Panc1 (cell line): ENCODE measurements at regions not wholly inside any gene's neighbourhood (a gene's known extent, or its start where the extent isn't known, plus 50 kb on each side); places are given as distances from the start of the nearest gene placed in this dataset.

Experiments used
- ATAC-seq: fragments of 200-7000 bp; cut with Tn5 transposase; 2 replicates; pipeline ENCODE4 v1.9.1; 2020; ENCODE audit warnings: mild to moderate bottlenecking, moderate library complexity
- BruUV-seq: library from RNA; stranded (reverse); fragments of 400-500 nt; replicated peaks from 2 replicates; lab custom pipeline; 2021; lab: Mats Ljungman, UMichigan
- CTCF ChIA-PET: fragments of 300-600 bp; sonication (Branson Sonifier 250); formaldehyde crosslinking; loops from one replicate; lab custom pipeline; 2022; ENCODE audit warnings: antibody characterized with exemption; lab: Charles Lee
- POLR2A ChIA-PET: fragments of 300-600 bp; sonication (Branson Sonifier 250); formaldehyde crosslinking; loops from one replicate; lab custom pipeline; 2022; ENCODE audit warnings: antibody characterized with exemption; lab: Charles Lee
- DNase-seq: peaks from one replicate; pipeline ENCODE4 v3.0.0-alpha.2; 2010; ENCODE audit warnings: low read depth, low spot score
- H3K27ac ChIP-seq: 2 replicates; pipeline ENCODE4 v1.5.1; 2011; ENCODE audit warnings: mild to moderate bottlenecking, low read length, inconsistent platforms
- H3K27me3 ChIP-seq: fragments of 200-500 bp; sonication (Bioruptor generic); 2 replicates; pipeline ENCODE4 v1.6.0; 2014; ENCODE audit warnings: low read length, inconsistent platforms; ENCODE audit not compliant: control insufficient read depth, insufficient read depth
- H3K36me3 ChIP-seq: fragments of 200-500 bp; sonication (Bioruptor generic); 2 replicates; pipeline ENCODE4 v1.5.1; 2014; ENCODE audit warnings: inconsistent platforms, mild to moderate bottlenecking, low read length, moderate library complexity; ENCODE audit not compliant: control insufficient read depth, insufficient read depth
- H3K4me1 ChIP-seq: 2 replicates; pipeline ENCODE4 v1.5.1; 2011; ENCODE audit warnings: inconsistent platforms, mild to moderate bottlenecking, low read length, moderate library complexity; ENCODE audit not compliant: control insufficient read depth, insufficient read depth
- H3K4me3 ChIP-seq, 2 experiments: 2 replicates each; pipeline ENCODE4 v1.5.1; 2011 to 2012; ENCODE audit warnings: low read depth in 2 of 2, low read length in 2 of 2, mild to moderate bottlenecking in 2 of 2, inconsistent platforms in 1 of 2, moderate library complexity in 1 of 2
- H3K9me3 ChIP-seq: fragments of 200-500 bp; sonication (Bioruptor generic); 2 replicates; pipeline ENCODE4 v1.5.1; 2014; ENCODE audit warnings: low read depth, mild to moderate bottlenecking, inconsistent platforms, low read length, moderate library complexity; ENCODE audit not compliant: control insufficient read depth, insufficient read depth
- CTCF ChIP-seq: fragments of 450-650 bp; IDR thresholded peaks from 2 replicates; pipeline ENCODE4 v1.5.1; 2017; ENCODE audit warnings: mild to moderate bottlenecking
- POLR2AphosphoS5 ChIP-seq: IDR thresholded peaks from 2 replicates; pipeline ENCODE4 v1.6.1; 2012; ENCODE audit warnings: mild to moderate bottlenecking, low read depth, low read length, moderate library complexity
- REST ChIP-seq, 2 experiments: IDR thresholded peaks; 2 replicates each; pipeline ENCODE4 v1.6.1; 2011 to 2012; ENCODE audit warnings: low read depth in 2 of 2, control low read depth in 1 of 2, low read length in 1 of 2, mild to moderate bottlenecking in 1 of 2, moderate library complexity in 1 of 2; ENCODE audit not compliant: insufficient read depth in 1 of 2
- SIN3A ChIP-seq: IDR thresholded peaks from 2 replicates; pipeline ENCODE4 v1.6.1; 2012; ENCODE audit warnings: low read depth, mild to moderate bottlenecking, low read length, moderate library complexity, borderline replicate concordance; ENCODE audit not compliant: insufficient read depth
- TCF7L2 ChIP-seq: IDR thresholded peaks from 2 replicates; pipeline ENCODE4 v1.6.1; 2011; ENCODE audit warnings: mild to moderate bottlenecking, low read depth, low read length, inconsistent platforms
- in situ Hi-C: cut with HindIII; loops from 2 replicates; pipeline ENCODE4 v1.10.0; 2016; ENCODE audit warnings: low sequenced_read_pairs, low pct_unique_long_range_greater_than_20kb
- intact Hi-C: fragments of 100-400 bp; cut with micrococcal nuclease; formaldehyde crosslinking; loops from one replicate; pipeline ENCODE4 v1.10.0; 2022; ENCODE audit not compliant: unreplicated experiment

- no peaks in the 10 kb centered on the region for H3K4me1 ChIP-seq
- no peaks in the 10 kb centered on the region for H3K27me3 ChIP-seq
- POLR2A ChIA-PET, result no interaction called here
- intact Hi-C loops, result no loop called here
- in situ Hi-C loops, result no loop called here
- no peak for DNase-seq
- no peaks in the 10 kb centered on the region for H3K9me3 ChIP-seq
- no TSS peak for BruUV-seq
- H3K36me3 ChIP-seq, result no peaks in the 10 kb centered on the region
- H3K4me3 ChIP-seq, result no peak overlapping the region
- no peak overlapping the region for H3K27ac ChIP-seq
- ATAC-seq, result no peak
- no peak for TF ChIP-seq TCF7L2
- no peak for TF ChIP-seq POLR2AphosphoS5
- no peak for TF ChIP-seq CTCF
- no peak for TF ChIP-seq REST (IDR thresholded peaks at IDR 0.05; ENCODE audit: insufficient read depth in 1 of 2, low read depth in 2 of 2, low read length in 1 of 2)
- TF ChIP-seq SIN3A, result no peak
- CTCF ChIA-PET, result no interaction called here
Measured at GRCh38 chr9:107108342-107109130, 174.5 kb upstream of the RAD23B start.

GRCh38 chr9:107109324-107109723, 173.8 kb upstream of the RAD23B start:
- BruUV-seq, result no TSS peak
- H3K27me3 ChIP-seq, result no peaks in the 10 kb centered on the region
- TF ChIP-seq CTCF (no peak), TCF7L2 (no peak), SIN3A (no peak), POLR2AphosphoS5 (no peak), REST (IDR thresholded peaks at IDR 0.05; ENCODE audit: insufficient read depth in 1 of 2, low read depth in 2 of 2, low read length in 1 of 2) (no peak)
- H3K4me1 ChIP-seq, result no peaks in the 10 kb centered on the region; the same call in 1 of the 2 replicates
- no peaks in the 10 kb centered on the region for H3K36me3 ChIP-seq
- POLR2A ChIA-PET, result no interaction called here
- H3K4me3 ChIP-seq, result no peak overlapping the region
- H3K9me3 ChIP-seq, result no peaks in the 10 kb centered on the region
- CTCF ChIA-PET, result no interaction called here
- no peak for DNase-seq
- in situ Hi-C loops, result no loop called here
- intact Hi-C loops, result no loop called here
- no peak for ATAC-seq
- no peak overlapping the region for H3K27ac ChIP-seq
